ENCODE measurements at regions not wholly inside any gene's neighbourhood (a gene's known extent, or its start where the extent isn't known, plus 50 kb on each side); places are given as distances from the start of the nearest gene placed in this dataset.
"Not testable (repeated sequence)": the region's sequence is repeated elsewhere in the genome, so short reads cannot be mapped to it uniquely, and the experiment has no call there.

DNA sequence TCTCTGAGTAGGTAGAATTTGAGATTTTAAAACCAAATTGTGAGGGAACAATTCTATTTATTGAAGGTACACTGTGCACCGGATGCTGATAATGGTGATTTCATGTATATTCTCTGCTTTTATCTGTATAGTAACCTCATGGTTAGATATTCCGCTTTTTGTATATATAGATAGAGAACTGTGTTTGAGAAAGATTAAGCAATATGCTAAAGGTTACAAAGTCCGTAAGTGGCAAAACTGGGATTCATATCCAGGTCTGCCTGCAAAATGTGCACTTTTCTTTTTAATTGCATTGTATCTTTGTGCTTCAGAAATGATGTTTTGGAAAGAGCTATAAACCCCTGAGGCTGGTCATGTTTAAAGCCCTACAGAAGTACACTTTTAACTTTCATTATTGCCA is 635.4 kb upstream of the NECTIN3 start:
- H3K9me3 ChIP-seq (ENCODE audit: control insufficient read depth, low read length, poor library complexity, severe bottlenecking), result no peaks in the 10 kb centered on the region
- DNase-seq, result no peak
- H3K4me3 Mint-ChIP-seq, result no peak overlapping the region
- H3K27me3 Mint-ChIP-seq, result no peaks in the 10 kb centered on the region
- no peaks in the 10 kb centered on the region for H3K4me1 Mint-ChIP-seq
- H3K36me3 Mint-ChIP-seq (ENCODE audit: low read depth), result no peaks in the 10 kb centered on the region
- no peak for ATAC-seq
- no peak overlapping the region for H3K27ac Mint-ChIP-seq

DNA sequence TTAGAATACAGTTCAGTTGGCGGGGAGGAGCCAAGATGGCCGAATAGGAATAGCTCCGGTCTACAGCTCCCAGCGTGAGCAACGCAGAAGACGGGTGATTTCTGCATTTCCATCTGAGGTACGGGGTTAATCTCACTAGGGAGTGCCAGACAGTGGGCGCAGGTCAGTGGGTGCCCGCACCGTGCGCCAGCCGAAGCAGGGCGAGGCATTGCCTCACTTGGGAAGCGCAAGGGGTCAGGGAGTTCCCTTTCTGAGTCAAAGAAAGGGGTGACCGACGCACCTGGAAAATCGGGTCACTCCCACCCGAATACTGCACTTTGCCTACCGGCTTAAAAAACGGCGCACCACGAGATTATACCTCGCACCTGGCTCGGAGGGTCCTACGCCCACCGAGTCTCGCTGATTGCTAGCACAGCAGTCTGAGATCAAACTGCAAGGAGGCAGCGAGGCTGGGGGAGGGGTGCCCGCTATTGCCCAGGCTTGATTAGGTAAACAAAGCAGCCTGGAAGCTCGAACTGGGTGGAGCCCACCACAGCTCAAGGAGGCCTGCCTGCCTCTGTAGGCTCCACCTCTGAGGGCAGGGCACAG is 631.5 kb upstream of the NECTIN3 start:
- not testable (repeated sequence) for H3K36me3 Mint-ChIP-seq (ENCODE audit: low read depth); H3K4me3 Mint-ChIP-seq; H3K27ac Mint-ChIP-seq; DNase-seq; H3K27me3 Mint-ChIP-seq; H3K4me1 Mint-ChIP-seq; H3K9me3 ChIP-seq (ENCODE audit: control insufficient read depth, low read length, poor library complexity, severe bottlenecking); ATAC-seq

DNA sequence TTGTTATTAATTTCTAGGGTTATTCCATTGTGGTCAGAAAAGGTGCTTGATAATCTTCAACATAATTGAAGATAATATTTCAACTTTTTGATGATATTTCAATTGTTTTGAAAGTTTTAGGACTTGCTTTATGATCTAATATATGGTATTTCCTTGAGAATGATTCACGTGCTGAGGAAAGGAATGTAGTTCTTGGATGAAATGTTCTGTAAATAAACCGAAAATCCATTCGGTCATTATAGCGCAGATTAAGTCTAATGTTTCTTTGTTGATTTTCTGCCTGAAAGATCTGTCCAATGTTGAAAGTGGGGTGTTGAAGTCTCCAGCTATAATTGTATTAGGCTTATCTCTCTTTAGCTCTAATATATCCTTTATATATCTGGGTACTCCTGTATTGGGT is 617.5 kb upstream of the NECTIN3 start:
- Mint-ChIP-seq H3K36me3 (ENCODE audit: low read depth) (no peaks in the 10 kb centered on the region), H3K27ac (no peak overlapping the region), H3K4me1 (no peaks in the 10 kb centered on the region), H3K27me3 (no peaks in the 10 kb centered on the region), H3K4me3 (no peak overlapping the region)
- no peaks in the 10 kb centered on the region for H3K9me3 ChIP-seq (ENCODE audit: control insufficient read depth, low read length, poor library complexity, severe bottlenecking)
- DNase-seq (no peak), ATAC-seq (no peak)

DNA sequence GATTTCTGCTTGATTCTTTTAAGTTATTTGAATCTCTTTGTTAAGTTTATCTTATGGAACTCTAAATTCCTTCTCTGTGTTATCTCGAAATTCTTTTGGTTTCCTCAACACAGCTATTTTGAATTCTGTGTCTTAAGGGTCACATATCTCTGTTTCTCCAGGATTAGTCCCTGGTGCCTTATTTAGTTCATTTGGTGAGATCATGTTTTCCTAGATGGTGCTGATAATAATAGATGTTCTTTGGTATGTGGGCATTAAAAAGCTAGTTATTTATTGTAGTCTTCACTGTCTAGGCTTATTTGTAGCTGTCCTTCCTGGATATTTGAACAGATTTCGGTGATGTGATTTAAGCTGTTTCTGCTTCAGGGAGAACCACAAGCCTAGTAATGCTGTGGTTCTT is 615.6 kb upstream of the NECTIN3 start:
- ATAC-seq (no peak), DNase-seq (no peak)
- no peak overlapping the region for H3K4me3 Mint-ChIP-seq
- H3K4me1 Mint-ChIP-seq, result no peaks in the 10 kb centered on the region
- H3K27me3 Mint-ChIP-seq, result no peaks in the 10 kb centered on the region
- H3K27ac Mint-ChIP-seq, result no peak overlapping the region
- H3K9me3 ChIP-seq (ENCODE audit: control insufficient read depth, low read length, poor library complexity, severe bottlenecking), result no peaks in the 10 kb centered on the region
- no peaks in the 10 kb centered on the region for H3K36me3 Mint-ChIP-seq (ENCODE audit: low read depth)

DNA sequence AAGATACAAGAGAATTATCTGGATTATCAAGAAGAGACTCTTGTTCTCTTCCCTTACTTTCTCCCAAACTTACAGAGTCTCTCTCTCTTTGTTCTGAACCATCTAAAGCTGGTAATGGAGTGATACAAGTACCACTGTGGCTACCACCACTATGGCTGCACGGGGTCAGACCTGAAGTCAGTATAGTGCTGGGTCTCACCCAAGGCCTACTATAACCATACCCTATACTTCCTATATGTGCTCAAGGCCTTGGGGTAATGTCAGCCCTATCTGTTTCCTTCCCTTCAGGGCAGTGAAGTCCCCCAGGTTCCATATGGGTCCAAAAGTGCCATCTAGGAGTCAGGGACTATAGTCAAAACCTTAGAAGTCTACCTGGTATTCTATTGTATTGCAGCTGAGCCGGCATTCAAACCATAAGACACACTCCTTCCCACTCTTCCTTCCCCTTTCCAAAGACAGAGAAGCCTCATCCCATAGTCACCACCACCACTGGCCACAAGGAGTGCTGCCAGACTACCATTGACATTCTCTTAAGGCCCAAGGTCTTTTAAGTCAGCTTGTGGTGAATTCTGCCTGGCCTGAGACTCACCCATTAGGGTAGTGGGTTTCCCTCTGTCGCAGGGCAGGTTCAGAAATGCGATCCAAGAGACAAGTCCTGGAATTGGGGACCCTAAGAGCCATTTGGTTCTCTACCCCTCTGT is 615.0 kb upstream of the NECTIN3 start:
- no peaks in the 10 kb centered on the region for H3K9me3 ChIP-seq (ENCODE audit: control insufficient read depth, low read length, poor library complexity, severe bottlenecking)
- H3K4me1 Mint-ChIP-seq, result no peaks in the 10 kb centered on the region
- no peak overlapping the region for H3K4me3 Mint-ChIP-seq
- no peak overlapping the region for H3K27ac Mint-ChIP-seq
- H3K27me3 Mint-ChIP-seq, result no peaks in the 10 kb centered on the region
- no peaks in the 10 kb centered on the region for H3K36me3 Mint-ChIP-seq (ENCODE audit: low read depth)
- ATAC-seq, result no peak
- DNase-seq, result no peak

DNA sequence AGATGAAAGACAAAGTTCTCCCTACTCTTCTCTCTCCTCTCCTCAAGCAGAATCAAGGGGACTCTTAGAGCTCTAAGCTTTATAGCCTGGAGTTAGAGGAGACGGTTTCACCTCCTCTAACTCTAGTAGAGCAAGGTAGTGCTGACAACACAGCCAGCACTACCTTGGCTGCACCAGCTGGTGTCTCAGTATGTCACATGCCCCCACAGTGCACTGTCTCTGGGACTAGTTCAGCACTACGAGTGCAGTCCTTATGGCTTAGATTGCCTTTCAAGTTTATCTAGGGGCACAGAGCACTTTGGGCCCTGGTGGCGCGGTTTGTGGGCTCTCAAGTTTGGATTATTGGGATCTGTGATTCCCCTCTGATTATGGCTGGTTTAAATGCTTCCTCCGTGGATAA is 614.1 kb upstream of the NECTIN3 start:
- H3K27ac Mint-ChIP-seq, result no peak overlapping the region
- no peaks in the 10 kb centered on the region for H3K27me3 Mint-ChIP-seq
- H3K4me3 Mint-ChIP-seq, result no peak overlapping the region
- H3K36me3 Mint-ChIP-seq (ENCODE audit: low read depth), result no peaks in the 10 kb centered on the region
- DNase-seq (no peak), ATAC-seq (no peak)
- no peaks in the 10 kb centered on the region for H3K4me1 Mint-ChIP-seq
- no peaks in the 10 kb centered on the region for H3K9me3 ChIP-seq (ENCODE audit: control insufficient read depth, low read length, poor library complexity, severe bottlenecking)

DNA sequence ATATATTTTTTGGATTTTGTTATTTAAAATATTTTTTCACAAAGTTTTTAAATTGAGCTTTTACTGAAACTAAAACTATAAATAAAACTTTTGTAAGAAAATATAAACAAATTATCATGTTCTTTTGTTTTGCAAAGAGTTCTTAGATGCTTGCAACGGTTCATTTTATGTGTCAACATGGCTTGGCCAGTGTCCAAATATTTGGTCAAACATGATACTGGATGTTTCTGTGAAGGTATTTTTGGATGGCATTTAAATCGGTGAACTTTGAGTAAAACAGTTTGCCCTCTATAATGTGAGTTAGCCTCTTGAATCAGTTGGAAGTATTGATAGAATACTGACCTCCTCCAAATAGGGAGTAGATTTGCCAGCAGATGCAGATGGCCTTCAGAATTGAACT is 612.6 kb upstream of the NECTIN3 start:
- no peaks in the 10 kb centered on the region for H3K4me1 Mint-ChIP-seq
- H3K27ac Mint-ChIP-seq, result no peak overlapping the region
- no peaks in the 10 kb centered on the region for H3K36me3 Mint-ChIP-seq (ENCODE audit: low read depth)
- DNase-seq (no peak), ATAC-seq (no peak)
- no peak overlapping the region for H3K4me3 Mint-ChIP-seq
- no peaks in the 10 kb centered on the region for H3K9me3 ChIP-seq (ENCODE audit: control insufficient read depth, low read length, poor library complexity, severe bottlenecking)
- peaks cover 1% of the 10 kb centered on the region for H3K27me3 Mint-ChIP-seq

DNA sequence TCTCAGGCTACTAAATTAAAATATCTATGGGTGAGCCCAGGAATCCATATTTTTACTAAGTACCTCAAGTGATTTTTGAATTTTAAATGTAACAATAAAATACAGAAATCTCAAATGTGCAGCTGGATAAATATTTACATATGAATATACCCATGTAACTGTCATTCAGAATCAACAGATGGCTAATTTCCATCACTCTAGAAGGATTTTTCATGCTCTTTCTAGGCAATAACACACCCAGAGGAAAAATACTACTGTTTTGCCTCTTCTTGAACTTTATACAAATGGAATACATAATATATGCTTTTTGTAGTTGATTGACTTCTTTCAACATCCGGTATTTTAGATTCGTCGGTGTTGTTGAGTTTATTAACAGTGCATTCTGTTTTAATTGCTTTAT is 601.3 kb upstream of the NECTIN3 start:
- Mint-ChIP-seq H3K4me1 (no peaks in the 10 kb centered on the region), H3K27ac (no peak overlapping the region), H3K4me3 (no peak overlapping the region), H3K27me3 (peaks cover 21% of the 10 kb centered on the region), H3K36me3 (ENCODE audit: low read depth) (peaks cover 5% of the 10 kb centered on the region)
- no peaks in the 10 kb centered on the region for H3K9me3 ChIP-seq (ENCODE audit: control insufficient read depth, low read length, poor library complexity, severe bottlenecking)
- ATAC-seq, result no peak
- DNase-seq, result no peak

DNA sequence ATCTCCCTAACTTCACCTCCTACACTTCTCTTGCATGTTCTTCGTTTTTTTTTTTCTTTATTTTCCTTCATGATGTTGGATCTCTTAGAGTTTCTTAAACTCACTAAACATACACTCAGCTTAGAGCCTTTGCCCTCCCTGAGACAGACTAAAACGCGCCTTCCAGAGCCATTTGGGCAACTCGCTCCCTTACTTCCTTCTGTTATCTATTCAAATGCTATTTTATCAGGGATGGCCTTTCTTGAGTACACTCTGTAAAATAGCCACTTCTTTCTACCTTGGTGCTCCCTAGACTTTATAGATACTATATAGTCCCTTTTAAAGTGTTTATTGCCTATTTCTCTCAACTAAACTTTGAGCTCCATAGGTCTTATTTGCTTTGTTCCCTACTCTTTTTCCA is 598.2 kb upstream of the NECTIN3 start:
- Mint-ChIP-seq H3K27ac (no peak overlapping the region), H3K27me3 (peaks cover 14% of the 10 kb centered on the region), H3K4me3 (no peak overlapping the region), H3K4me1 (no peaks in the 10 kb centered on the region), H3K36me3 (ENCODE audit: low read depth) (peaks cover 5% of the 10 kb centered on the region)
- no peaks in the 10 kb centered on the region for H3K9me3 ChIP-seq (ENCODE audit: control insufficient read depth, low read length, poor library complexity, severe bottlenecking)
- ATAC-seq (no peak), DNase-seq (no peak)

DNA sequence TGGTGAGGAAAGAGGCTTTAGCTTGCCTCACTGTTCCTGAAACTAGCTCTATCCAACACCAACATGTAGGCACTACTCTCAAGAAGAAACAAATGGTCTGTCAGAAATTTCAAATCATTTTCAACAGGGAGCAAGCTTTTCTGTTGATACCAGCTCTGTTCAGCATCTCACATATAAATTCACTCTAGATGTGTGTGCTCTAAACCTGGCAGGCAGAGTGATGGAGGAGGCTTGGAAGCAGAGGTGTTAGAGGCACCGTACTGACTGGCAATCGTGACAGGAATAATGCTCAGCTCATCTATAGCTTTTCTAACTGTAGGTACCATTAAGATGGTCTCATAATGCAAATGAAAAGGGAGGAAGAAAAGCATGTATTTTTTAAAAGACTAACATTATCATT is 597.2 kb upstream of the NECTIN3 start:
- Mint-ChIP-seq H3K27ac (no peak overlapping the region), H3K4me1 (no peaks in the 10 kb centered on the region), H3K36me3 (ENCODE audit: low read depth) (peaks cover 5% of the 10 kb centered on the region), H3K4me3 (no peak overlapping the region), H3K27me3 (peaks cover 14% of the 10 kb centered on the region)
- DNase-seq (no peak), ATAC-seq (no peak)
- no peaks in the 10 kb centered on the region for H3K9me3 ChIP-seq (ENCODE audit: control insufficient read depth, low read length, poor library complexity, severe bottlenecking)

DNA sequence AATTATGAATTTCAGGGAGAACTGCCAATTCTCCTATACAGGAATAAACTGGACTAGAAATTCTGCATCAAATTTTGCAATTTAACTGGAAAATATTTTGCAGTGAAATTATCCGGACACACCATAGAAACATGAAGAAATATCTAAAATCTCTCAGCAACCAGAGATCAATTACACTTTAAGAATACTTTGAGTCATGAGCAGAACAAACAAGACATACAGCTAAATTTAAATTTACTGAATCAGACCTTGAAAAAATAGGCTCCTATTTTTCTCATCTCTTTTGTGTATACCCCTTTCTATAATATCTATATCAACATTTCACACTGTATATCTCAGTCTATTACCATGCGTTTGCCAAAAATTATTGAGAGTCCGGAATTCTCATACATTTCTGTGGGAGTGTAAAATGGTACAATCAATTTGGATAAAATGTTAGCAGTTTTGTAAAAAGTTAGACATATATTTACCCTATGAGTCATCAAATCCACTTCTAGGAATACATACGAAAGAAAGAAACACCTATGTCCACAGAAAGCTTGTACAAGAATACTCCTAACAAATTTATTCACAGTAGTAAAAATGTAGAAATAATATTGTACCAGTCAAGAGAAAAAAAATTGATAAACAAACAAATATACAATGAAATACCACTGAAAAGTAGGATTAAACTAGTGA is 593.1 kb upstream of the NECTIN3 start:
- Mint-ChIP-seq H3K4me3 (no peak overlapping the region), H3K36me3 (ENCODE audit: low read depth) (peaks cover 5% of the 10 kb centered on the region), H3K27ac (no peak overlapping the region), H3K4me1 (no peaks in the 10 kb centered on the region), H3K27me3 (peaks cover 6% of the 10 kb centered on the region)
- ATAC-seq, result no peak
- no peaks in the 10 kb centered on the region for H3K9me3 ChIP-seq (ENCODE audit: control insufficient read depth, low read length, poor library complexity, severe bottlenecking)
- DNase-seq, result no peak

DNA sequence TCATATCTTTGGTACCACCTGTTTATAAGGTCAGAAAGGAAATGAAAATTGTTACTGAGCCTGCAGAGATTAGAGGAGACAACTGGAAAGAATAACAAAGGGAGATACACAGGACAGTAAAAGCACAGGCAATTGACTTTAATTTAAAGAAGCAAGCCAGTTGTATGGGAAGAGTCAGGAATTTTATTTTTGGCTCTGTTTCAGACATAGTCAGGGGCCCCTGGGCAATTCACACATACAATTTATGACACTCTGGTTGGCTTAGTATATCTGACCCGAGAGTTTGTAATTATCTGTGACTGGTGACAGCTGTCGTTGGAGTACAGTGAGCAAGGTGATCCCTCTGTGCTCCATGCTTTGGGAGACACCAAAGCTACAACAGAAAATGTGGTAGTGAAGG is 591.9 kb upstream of the NECTIN3 start:
- ATAC-seq (no peak), DNase-seq (no peak)
- Mint-ChIP-seq H3K27ac (no peak overlapping the region), H3K27me3 (no peaks in the 10 kb centered on the region), H3K36me3 (ENCODE audit: low read depth) (no peaks in the 10 kb centered on the region), H3K4me3 (no peak overlapping the region), H3K4me1 (no peaks in the 10 kb centered on the region)
- no peaks in the 10 kb centered on the region for H3K9me3 ChIP-seq (ENCODE audit: control insufficient read depth, low read length, poor library complexity, severe bottlenecking)

DNA sequence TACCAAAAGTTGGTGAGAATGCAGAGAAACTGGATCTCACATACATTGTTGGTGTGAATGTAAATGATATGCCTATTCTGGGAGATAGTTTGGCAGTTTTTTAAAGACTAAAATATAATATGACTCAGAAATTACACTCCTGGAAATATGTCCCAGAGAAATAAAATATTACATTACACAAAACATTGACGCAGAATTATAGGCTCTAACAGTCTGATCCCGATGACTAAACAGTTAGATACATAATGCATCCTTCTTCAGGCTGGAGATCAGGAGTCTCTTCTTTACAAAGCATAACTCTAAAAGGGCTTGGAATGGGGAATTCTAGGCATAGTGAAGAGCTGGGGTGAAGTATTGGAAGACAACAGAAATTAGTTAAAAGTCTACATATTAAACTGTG is 586.2 kb upstream of the NECTIN3 start:
- H3K4me3 Mint-ChIP-seq, result no peak overlapping the region
- no peaks in the 10 kb centered on the region for H3K27me3 Mint-ChIP-seq
- peaks cover 5% of the 10 kb centered on the region for H3K9me3 ChIP-seq (ENCODE audit: control insufficient read depth, low read length, poor library complexity, severe bottlenecking)
- no peaks in the 10 kb centered on the region for H3K4me1 Mint-ChIP-seq
- H3K27ac Mint-ChIP-seq, result no peak overlapping the region
- no peaks in the 10 kb centered on the region for H3K36me3 Mint-ChIP-seq (ENCODE audit: low read depth)
- ATAC-seq (no peak), DNase-seq (no peak)

DNA sequence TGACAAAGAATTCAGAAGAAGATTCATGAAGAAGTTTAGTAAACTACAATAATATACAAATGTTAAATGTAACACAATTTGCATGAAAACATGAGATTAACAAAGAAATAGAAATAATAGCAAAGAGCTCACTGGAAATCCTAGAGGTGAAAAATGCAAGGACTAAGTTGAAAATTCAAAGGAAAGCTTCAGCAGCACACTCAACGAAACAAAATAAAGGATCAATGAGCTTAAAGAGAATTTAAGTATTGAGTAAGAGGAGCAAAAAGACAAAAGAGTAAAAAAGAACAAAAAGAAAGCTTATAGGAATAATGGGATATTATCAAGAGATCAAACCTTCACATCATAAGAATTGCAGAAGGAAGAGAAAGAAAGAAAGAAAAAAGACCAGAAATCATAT is 583.8 kb upstream of the NECTIN3 start:
- H3K4me3 Mint-ChIP-seq, result no peak overlapping the region
- H3K36me3 Mint-ChIP-seq (ENCODE audit: low read depth), result no peaks in the 10 kb centered on the region
- peaks cover 5% of the 10 kb centered on the region for H3K9me3 ChIP-seq (ENCODE audit: control insufficient read depth, low read length, poor library complexity, severe bottlenecking)
- ATAC-seq (no peak), DNase-seq (no peak)
- no peaks in the 10 kb centered on the region for H3K27me3 Mint-ChIP-seq
- H3K27ac Mint-ChIP-seq, result no peak overlapping the region
- H3K4me1 Mint-ChIP-seq, result no peaks in the 10 kb centered on the region

All from T-helper 17 cell (primary cell).